Myocyte (in vitro differentiated cells): ENCODE measurements at regions not wholly inside any gene's neighbourhood (a gene's known extent, or its start where the extent isn't known, plus 50 kb on each side); places are given as distances from the start of the nearest gene placed in this dataset.

Experiments
- DNase-seq: peaks from one replicate; pipeline ENCODE4 v3.0.0-alpha.2; 2012; ENCODE audit warnings: low read depth

- DNase-seq: no peak
Measured at GRCh38 chr7:370775-371118, 80.8 kb downstream of the FOXL3 start.

- DNase-seq: no peak
Measured at GRCh38 chr7:371119-371778, 81.3 kb downstream of the FOXL3 start.

DNA sequence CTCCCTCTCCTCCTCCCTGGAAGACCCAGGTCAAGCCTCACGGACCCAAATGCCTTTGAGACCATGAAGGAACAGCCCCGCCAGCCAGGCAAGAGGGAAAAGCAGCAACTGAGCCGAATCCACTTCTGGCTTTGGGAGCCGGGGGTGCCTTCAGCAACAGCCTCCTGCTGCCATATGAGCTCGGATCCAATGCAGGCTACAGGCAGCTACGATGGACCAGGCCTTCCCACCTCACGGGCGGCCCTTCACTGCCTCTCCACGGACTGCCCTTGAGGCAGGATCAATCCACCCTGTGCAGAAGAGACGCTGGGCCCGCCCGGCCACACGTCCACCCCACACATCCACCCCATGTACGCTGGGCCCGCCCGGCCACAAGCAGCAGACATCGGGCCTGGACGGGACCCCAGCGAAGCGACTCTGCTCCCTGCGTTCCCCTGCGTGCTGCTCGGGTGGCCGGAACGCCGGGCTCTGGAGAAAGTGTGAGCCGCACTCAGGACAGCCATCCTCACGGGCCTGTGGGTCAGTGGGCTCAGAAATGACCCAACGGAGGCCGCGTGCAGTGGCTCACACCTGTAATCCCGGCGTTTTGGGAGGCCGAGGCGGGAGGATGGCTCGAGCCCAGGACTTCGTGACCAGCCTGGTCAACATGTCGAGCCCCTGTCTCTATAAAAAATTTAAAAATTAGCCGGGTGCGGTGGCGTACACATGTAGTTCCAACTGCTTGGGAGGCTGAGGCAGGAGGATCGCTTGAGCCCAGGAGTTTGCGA is 82.0 kb downstream of the FOXL3 start:
- no peak for DNase-seq

DNA sequence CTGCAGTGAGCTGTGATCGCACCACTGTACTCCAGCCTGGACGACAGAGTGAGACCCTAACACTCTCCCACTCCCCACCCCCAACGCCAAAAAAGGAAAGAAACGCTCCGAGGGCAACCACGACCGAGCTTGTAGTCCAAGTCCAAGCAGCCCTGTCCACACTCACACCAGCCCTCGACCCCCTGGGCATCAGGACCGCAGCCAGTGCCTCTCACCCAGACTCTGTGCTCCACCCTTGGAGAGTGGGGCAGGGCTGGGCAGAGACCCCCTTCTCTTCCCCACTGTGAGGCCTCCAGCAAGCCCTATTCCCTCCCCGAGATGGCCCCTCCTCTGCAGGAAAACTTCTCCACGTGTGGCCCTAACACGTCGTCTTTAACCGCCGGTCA is 82.6 kb downstream of the FOXL3 start:
- no peak for DNase-seq

DNA sequence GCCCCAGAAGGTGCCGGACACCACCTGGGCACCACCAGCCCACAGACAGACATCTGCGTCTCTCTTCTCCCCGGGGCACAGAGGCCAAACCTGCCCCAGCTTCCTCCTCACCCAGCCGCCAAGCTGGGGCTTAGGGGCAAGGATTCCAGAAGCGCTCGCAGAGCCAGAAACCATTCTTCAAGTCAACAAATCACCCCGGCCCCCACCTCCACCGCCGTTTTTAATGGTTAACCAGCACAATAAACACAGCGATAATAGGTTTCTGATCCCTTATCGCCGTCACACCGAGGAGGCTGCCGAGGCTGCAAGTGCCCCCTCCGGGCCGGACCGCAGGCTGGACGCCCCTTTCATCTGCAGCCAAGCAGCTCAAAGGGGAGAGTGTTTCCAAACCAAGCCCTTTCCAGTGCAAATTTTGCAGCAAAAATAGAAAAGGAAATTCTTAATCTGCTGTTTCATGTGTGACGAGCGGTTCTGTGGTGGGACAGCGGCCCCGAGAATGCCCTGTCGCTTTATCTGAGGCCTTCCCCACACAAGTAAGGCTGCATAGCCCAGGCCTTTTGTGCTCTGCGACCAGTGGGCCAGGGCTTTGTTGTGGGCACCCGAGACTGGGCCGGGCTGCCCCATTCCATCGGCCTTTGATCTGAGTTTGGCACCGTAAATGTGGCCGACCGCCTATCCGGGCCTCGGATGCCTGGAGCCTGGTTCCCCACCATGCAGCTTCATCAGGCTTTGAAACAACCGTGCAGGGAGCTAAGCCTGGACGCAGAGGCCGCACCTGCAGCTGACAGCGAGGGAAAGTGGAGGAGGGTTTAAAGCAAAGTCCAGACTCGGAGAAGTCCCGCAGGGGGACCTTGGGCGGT is 83.2 kb downstream of the FOXL3 start:
- no peak for DNase-seq

GRCh38 chr7:373818-374705 is 84.1 kb downstream of the FOXL3 start:
- no peak for DNase-seq

DNA sequence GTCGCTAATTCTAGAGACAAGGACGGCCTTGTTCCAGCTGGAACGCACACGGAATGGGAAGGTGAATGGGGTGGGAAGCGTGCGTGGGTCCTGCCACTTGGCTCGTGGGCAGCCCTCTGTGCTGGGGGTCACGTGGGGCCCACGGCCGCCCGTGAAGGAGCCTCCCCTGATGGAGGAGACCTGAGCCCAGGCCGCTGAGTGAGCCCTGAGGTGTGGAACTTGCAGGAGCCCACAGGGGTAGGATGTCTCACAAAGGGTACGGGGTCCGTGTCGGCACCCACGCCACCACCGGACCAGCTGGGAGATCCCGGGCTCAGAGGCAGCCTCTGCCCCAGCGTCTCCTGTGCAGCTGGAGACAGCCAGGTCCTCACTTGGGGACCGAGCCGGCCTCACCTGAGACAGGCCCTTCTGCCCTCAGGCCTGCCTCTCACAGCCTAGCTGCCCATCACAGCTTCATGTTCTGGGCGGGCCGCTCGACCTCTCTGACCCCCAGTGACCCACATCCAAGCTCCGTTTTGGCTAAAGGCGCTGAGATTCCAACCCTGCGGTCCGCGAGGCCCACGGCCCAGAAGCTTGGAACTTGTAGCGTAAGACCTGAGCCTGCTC is 84.8 kb downstream of the FOXL3 start:
- DNase-seq: no peak

DNA sequence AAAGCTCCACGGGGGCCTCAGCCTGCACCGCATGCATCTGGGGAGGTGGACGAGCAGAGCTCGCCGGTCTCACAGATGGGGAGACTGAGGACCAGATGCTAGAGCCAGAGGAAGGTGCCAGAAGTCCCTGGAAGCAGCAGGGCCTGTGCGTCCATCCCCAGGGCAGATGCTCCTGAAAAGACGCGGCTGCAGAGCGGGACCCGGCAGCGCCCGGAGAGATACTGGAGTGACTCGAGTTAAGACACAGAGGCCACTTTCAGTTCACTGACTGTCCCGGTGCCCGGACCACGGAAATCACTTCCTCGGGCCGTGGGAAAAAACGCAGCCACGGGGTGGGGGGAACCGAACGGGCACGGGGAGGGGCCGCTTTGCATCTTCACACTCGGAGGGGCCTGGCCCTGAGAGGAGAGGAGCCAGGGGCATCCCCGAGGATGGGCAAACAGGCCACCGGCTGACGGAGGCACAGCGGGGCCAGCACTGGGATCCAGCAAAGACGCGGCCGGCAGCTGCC is 85.4 kb downstream of the FOXL3 start:
- no peak for DNase-seq

DNA sequence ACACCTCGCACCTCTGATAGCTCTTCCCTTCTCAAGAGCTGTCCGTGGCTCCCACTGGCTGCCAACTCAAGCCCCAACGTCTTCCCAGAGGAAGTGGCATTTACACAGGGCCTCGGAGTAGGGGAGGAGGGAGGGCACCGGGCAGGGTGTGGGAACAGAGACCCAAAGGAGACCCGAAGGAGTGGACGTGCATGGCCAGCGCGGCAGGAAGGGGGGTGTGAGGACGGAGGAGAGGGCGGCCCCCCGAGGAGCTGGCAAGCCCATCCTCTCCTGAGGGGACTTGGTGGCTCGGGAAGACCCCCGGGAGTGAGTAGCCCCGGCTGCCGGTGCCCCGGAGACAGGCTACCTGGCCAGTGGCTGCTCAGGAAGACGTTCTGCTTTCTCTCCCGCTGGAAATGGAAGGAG is 85.9 kb downstream of the FOXL3 start:
- DNase-seq: no peak

DNA sequence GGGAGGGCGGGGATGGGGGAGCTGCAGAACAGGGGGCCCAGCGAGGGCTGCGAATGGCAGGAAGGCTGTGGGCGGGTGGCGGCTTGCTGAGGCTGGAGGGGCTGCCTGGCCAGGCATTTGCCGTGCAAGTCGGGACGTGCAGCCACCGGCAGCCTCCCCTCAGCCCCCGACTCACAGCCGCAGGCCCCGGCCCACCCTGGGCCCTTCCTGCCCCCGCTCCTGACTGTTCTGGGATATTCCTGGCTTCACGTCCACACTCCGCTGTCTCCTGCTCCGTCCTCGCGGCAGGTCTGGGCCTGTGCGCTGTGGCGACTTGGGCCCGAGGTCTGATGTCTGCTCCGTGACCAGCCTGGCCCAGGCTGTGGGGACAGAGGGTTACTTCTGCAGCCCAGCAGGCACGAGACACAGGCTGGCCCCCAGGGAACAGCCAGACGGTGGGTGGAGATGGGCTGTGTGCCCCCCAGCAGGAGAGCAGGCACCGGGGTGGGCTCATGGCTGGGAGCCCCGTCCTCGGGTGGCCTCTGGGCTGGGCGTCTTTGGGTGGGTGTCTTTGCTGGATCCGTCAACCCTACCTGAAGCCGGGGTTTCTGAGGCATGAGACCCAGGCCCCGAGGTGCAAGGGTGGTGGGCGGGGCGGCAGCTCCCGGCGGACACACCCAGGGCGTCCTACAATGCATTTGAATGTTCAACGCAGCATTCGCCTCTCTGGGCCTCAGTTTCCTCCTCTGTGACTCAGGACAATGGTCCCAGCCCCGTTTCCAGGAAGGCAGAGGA is 86.5 kb downstream of the FOXL3 start:
- DNase-seq: no peak

GRCh38 chr7:377080-378040 is 87.4 kb downstream of the FOXL3 start:
- no peak for DNase-seq

DNA sequence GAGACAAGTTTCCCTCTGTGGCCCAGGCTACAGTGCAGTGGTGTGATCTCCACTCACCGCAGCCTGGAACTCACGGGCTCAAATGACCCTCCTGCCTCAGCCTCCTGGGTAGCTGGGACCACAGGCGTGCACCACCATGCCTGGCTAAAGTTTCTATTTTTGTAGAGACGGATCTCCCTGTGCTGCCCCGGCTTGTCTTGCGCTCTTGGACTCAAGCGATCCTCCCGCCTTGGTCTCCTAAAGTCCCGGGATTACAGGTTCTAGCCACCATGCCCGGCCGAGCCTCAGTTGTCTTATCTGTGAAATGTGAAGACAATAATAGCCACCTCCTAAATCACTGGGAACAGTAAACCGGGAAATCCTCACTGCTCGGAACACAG is 88.1 kb downstream of the FOXL3 start:
- no peak for DNase-seq

DNA sequence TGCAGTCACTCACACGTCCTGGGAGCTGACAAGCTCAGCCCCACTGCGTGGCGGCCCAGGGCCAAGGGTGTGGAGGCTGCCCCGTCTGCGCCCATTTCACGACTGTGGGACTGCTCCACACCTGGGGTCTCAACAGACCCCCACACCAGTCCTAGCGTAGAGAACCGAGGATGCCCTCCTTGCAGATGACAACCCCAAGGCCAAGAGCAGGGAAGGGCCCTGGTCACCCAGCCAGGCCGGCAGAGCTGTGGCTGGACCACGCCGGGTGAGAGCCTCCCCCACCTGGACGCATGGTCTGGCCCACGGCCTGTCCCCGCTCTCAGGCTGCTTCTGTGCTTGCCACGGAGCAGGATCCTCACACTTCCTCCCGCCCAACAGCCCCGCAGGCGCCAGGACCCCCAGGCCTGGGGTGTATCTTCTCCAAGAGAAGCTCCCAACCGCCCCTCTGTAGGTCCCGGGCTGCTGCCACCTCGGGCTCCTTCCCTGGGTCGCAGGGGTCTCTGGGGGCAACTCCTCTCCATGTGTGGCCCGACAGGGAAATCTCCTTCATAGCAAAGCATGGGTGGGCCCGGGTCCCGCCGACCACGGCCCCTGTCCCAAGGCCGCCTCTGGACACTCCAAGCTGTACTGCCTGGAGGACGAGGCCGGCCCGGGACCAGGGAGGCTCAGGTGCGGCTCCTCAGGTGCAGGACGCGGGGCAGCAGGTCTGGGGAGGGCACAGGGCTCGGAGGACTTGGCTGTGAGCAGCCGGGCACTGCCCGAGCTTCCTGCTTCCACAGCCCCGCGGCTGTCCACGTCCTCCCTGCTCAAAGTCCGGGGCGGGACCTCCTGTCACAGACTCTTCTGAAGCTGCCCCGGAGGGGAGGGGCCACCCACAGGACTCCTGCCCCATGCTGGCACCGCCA is 88.8 kb downstream of the FOXL3 start:
- DNase-seq: no peak

DNA sequence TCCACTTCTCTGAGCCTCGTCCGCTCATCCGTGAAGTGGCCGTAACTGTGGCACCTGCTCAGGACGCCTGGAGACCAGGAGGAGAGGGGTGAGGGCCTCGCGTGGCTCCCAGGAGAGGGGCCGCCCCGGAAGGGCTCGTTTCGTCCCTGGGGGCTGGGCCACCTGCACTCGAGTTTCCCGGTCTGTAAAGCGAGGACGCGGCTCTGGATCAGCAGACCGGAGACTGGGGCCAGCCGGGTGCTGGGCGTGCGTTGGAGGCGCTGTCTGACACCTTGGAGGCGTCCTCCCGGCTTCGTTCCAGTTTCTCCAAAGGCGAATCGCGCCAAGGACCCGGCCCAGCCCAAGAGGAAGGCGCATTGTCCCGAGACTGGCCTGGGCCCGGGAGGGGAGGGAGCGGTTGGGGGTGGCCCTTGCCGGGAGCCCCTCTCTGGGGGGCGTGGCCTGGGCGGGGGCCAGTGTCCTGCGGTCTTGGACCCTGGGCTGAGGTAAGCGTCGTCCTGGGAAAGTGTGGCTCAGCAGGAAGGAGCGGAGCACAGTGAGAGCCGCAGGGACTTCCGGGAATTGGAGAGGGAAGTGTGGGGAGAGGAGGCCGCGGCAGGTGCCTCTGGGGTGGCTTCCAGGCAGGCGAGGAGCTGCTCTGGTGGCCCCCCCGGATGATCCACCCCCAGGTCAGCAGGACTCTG is 89.6 kb downstream of the FOXL3 start:
- peak; percentile 28 for DNase-seq

GRCh38 chr7:380139-380485 is 90.1 kb downstream of the FOXL3 start:
- peak; percentile 44 for DNase-seq

GRCh38 chr7:380711-381210 is 90.8 kb downstream of the FOXL3 start:
- DNase-seq: no peak
